HL-60/S4 treated with retinoic acid at 250 ng/mL for 4 days and 3 days (cell line): ENCODE measurements at regions not wholly inside any gene's neighbourhood (a gene's known extent, or its start where the extent isn't known, plus 50 kb on each side); places are given as distances from the start of the nearest gene placed in this dataset.
"Not testable (repeated sequence)": the region's sequence is repeated elsewhere in the genome, so short reads cannot be mapped to it uniquely, and the experiment has no call there.

Source experiments
- in situ Hi-C: fragments of 300-500 bp; cut with MboI; formaldehyde crosslinking; loops from 2 replicates; pipeline ENCODE4 v1.7.0; 2022; ENCODE audit warnings: low sequenced_read_pairs

- in situ Hi-C loops = no loop called here
These were observed 108.2 kb downstream of the THBS2 start for GRCh38 chr6:169145496-169145895.

- in situ Hi-C loops = no loop called here
These were observed 109.3 kb downstream of the THBS2 start for GRCh38 chr6:169144356-169144755.

GRCh38 chr6:169142538-169142844 lies 111.2 kb downstream of the THBS2 start:
- in situ Hi-C loops = no loop called here

DNA sequence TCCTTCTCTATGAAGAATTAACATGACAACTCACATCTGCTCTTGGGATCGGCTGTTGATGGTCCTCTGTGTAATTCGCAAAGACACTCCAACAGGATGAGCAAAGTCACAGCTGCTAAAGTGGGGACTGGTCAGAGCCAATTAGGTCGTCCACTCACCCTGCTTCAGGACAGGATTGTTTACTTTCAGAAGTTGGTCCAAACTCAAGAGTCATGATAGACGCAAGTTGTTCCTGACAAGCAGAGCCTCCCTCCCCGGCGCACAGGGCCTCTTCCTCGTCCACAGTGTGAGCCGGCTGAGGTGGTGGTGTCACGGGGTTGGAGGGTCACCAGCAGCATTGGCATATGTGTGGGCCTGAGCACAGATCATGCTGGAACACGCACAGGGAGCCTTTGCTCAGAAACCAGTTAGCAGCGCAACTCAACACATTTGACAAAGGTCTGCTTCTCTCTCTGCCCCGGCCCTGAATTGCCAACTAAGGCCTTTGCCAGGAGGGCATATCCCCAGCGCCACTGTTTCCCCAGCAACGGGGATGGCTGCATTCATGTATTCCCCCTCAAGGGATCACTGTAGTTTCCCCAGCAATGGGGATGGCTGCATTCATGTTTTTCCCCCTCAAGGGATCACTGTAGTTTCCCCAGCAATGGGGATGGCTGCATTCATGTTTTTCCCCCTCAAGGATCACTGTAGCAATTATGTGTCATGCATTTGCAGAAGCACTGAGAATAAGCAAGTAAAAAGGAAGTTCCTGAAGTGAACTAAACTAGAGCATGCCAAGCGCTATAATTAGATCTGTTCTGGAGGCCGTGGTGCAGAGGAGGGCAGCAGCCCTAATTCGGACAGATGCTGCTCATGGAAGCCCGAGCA lies 111.7 kb downstream of the THBS2 start:
- in situ Hi-C loops = no loop called here

DNA sequence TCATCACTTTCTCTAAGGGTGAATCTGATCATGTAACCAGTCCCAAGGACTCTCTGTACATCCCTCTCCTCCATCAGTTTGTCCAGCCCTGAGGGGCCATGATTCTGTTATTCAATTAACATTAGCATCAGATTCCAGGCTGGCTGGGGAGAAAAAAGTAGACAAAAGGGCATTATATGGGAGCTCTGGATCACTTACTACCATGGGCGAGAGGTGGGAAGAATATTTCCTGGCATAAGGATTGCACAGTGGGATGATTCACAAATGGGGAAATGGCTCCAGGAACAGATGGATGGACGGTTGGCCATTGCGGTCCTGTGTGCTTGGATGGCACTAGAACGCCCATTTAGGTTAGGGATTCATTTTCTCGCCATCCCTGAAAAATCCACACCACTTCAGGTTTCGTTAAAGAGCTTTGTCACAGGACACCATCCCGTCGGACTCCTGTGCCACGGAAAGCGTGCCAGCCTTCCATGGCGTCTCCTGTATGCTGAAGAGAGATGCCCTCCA lies 112.6 kb downstream of the THBS2 start:
- in situ Hi-C loops = no loop called here

- in situ Hi-C loops = no loop called here
These were observed 114.3 kb downstream of the THBS2 start for GRCh38 chr6:169139179-169139971.

DNA sequence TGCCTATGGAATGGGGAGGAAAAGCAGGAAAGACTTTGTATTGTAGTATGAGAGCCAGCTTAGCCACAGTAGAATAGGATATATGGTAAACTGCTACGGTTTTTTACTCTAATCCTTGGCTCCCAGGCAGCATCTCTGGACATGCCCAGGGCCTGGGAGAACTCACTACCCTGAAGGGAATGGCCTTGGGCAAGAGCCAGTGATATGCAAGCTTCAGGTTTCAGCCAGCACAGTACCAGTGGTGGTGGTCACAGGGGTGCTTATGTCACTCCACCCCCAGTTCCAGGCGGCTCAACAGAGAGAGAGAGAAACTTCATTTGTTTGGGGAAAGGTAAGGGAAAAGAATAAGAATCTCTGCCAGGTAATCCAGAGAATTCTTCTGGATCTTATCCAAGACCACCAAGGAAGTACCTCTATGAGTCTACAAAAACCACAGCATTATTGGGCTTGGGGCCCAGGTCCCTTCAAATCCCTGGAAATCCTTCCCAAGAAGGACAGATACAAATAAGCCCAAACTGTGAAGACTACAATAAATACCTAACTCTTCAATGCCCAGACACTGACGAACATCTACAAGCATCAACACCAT lies 121.2 kb downstream of the THBS2 start:
- in situ Hi-C loops = no loop called here

DNA sequence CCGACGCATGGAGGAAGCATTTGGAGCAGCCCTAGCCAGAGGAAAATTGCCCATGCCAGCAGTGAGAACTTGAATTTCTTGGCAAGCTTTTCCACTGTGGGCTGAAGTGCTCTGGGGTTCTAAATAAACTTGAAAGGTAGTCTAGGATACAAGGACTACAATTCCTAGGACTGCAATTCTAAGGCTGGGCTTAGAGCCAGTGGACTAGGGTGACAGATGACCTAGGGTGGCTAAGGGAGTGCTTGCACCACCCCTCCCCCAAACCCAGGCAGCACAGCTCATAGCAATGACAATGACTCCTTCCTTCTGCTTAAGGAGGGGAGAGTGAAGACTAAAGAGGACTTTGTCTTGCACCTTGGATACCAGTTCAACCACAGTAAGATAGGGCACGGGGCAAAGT lies 122.3 kb downstream of the THBS2 start:
- in situ Hi-C loops = no loop called here

DNA sequence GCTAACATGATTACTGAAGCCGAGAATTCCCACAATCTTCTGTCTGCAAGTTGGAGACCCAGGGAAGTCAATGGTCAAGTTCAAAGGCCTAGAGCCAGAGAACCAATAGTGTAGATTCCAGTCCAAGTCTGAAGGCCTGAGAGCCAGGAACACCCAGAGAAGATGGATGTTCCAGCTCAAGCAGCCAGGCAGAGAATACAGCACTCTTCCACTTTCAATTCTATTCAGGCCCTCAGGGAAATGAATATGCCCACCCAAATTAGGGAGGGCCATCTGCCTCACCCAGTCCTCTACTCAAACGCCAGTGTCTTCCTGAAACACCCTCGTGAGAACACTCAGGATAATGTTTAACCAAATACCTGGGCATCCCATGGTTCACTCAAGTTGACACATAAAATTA lies 123.5 kb downstream of the THBS2 start:
- in situ Hi-C loops = no loop called here

DNA sequence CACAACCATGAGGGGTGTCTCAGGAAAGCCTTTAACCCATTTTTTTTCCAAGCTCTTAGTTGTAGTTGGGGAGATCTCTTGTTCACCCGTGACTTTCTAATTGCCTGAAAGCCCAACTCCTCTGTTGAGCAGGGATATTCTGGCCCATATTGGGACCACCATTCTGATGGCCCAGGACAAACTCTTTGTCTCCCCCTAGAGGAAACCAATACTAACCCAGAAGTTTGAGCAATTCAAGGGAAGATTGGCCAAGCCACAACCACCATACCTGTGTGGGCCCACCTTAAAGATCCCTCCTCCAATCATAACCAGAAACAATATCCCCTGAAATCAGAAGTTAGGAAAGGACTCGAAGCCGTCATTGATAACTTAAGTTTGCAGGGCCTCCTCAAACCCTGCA lies 132.6 kb downstream of the THBS2 start:
- in situ Hi-C loops = no loop called here

DNA sequence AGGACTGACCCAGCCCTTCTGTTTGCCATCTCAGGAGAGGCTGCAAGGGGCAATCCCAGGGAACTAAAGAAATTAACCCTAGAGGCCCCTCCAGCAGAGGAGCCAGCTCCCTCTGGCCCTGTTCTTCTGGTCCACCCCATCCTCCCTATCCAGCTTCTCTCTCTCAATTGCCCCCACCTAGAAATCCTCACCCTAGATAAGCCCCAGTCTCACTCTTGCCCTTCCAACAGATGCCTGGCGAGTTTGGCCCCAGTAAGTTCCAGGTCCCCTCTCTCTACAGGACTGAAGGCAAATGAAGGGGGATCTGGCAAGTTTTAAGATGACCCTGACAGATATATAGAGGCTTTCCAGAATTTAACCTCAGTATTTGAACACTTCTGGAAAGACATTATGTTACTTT lies 134.0 kb downstream of the THBS2 start:
- in situ Hi-C loops = no loop called here

DNA sequence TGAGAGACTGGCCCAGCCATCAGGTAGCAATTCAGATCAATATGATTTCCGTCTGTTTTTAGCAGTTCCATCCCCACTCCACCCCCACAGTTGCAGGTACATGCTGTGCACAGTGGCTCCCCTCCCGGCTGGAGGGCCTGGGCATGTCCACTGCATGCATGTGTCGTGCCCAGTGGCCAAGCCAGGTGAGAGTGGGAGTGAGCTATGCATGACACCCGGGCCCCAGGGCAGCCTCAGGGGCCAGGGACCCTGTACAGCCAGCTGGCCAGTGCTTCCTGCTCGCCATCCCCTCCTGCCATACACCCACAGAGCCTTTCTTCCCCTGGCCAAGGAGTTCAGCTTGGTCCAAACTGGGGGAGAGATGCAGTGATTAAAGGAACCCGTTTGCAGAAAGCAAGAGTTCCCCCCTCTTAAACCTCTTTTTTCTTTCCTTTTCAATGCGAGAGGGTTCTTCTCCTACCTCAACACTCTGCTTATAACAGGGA lies 135.3 kb downstream of the THBS2 start:
- in situ Hi-C loops = no loop called here

DNA sequence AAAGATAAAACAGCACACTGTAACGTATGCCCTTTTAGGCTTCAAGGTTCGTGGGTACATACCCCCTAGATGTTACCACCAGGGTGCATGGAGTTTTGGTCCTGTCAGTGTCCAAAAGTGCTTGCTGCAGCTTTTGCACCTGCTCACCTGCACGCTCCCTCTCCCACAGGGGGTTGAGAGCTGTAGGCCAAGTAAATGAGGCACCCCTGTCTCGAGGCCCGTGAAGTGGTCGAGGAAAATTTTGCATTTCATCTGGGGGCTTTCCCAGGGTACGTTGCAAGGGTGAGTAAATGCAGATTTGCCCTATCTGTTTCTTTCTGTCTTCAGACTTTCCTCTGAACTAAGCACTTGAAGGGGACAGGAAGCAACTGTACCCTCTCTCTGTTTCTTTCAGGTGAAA lies 136.0 kb downstream of the THBS2 start:
- in situ Hi-C loops = no loop called here

GRCh38 chr6:169115632-169116031 lies 138.0 kb downstream of the THBS2 start:
- in situ Hi-C loops = no loop called here

DNA sequence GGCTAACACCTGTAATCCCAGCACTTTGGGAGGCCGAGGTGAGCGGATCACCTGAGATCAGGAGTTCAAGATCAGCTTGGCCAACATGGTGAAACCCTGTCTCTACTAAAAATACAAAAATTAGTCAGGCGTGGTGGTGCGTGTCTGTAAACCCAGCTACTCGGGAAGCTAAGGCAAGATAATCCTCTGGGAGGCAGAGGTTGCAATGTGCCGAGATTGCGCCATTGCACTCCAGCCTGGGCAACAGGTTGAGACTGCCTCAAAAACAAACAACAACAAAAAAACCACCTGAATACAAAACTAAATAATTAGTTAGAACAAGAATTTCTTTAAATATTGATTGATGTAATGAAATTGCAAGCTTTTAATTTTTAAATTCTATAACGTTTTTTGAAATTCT lies 139.0 kb downstream of the THBS2 start:
- in situ Hi-C loops = not testable (repeated sequence)

- in situ Hi-C loops = no loop called here
These were observed 140.9 kb downstream of the THBS2 start for GRCh38 chr6:169112483-169113320.

GRCh38 chr6:169111203-169111602 lies 142.4 kb downstream of the THBS2 start:
- in situ Hi-C loops = no loop called here

- in situ Hi-C loops = no loop called here
These were observed 144.0 kb downstream of the THBS2 start for GRCh38 chr6:169109411-169110220.

- in situ Hi-C loops = no loop called here
These were observed 144.9 kb downstream of the THBS2 start for GRCh38 chr6:169108753-169109152.

DNA sequence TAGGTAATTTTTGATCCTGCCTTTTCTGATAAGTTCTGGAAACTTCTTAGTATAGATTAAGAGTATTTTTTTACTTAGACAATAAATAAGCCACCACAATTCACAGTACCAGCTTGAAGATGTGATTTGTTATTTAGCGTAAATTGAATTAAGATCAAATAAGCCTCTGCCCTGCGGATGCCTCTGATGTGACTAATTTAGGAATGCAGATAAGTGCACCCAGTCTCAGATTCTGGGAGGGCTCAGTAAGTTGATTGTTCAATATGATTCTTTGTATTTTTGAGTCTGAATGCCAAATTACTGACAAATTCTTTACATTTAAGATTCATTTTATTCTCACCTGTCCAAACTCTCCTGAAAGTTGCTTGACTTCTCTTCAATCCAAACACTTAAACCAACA lies 147.5 kb downstream of the THBS2 start:
- in situ Hi-C loops = no loop called here
